K562 (cell line): ENCODE measurements at regions not wholly inside any gene's neighbourhood (a gene's known extent, or its start where the extent isn't known, plus 50 kb on each side); places are given as distances from the start of the nearest gene placed in this dataset.

ENCODE experiments used
- ATAC-seq: fragments of 200-7000 bp; cut with Tn5 transposase; 3 replicates; pipeline ENCODE4 v1.9.1; 2020; ENCODE audit warnings: moderate library complexity
- BruUV-seq: library from RNA; stranded (reverse); fragments of 400-500 nt; replicated peaks from 2 replicates; lab custom pipeline; 2021; lab: Mats Ljungman, UMichigan
- CTCF ChIA-PET: fragments of 300-600 bp; formaldehyde crosslinking; extraction: SDS; loops from one replicate; lab custom pipeline; 2021; ENCODE audit warnings: low intra/inter-chr PET ratio; lab: Yijun Ruan, JAX
- POLR2A ChIA-PET: fragments of 300-600, 350-650 bp; sonication (Branson Sonifier 250); formaldehyde crosslinking; extraction: SDS; loops from one replicate; lab custom pipeline; 2021; ENCODE audit warnings: antibody characterized with exemption, inconsistent platforms; lab: Yijun Ruan, JAX
- DNase-seq, 4 experiments: peaks; one replicate each; pipeline versions ENCODE4 v3.0.0 to v3.0.0-alpha.2; 2011 to 2018; ENCODE audit warnings: low spot score in 3 of 4, mixed read lengths in 3 of 4; ENCODE audit errors: extremely low read depth in 1 of 4
- FAIRE-seq: peaks from 2 replicates; lab custom pipeline; 2011; peaks lifted over from hg19 to GRCh38; lab: Jason Lieb, UNC
- H2AFZ ChIP-seq: 2 replicates; pipeline ENCODE4 v1.6.0; 2011; ENCODE audit warnings: low read depth, low read length, control low read depth, inconsistent platforms
- H3K27ac ChIP-seq: fragments of 200-600 bp; 3 replicates; pipeline ENCODE4 v1.8.0; 2011; ENCODE audit warnings: low read depth, mild to moderate bottlenecking, control low read depth, inconsistent platforms, low read length, moderate library complexity, mixed read lengths; ENCODE audit errors: extremely low read depth
- H3K27me3 ChIP-seq, 2 experiments: fragments of 300-600 bp in 1 of 2; 2 replicates in 1 of 2; 3 replicates in 1 of 2; pipeline versions ENCODE4 v1.6.0 to v1.8.0; 2011; ENCODE audit warnings: inconsistent platforms in 2 of 2, low read length in 2 of 2, mild to moderate bottlenecking in 1 of 2, mixed read lengths in 1 of 2, moderate library complexity in 1 of 2; ENCODE audit not compliant: control insufficient read depth in 2 of 2, insufficient read depth in 2 of 2
- H3K36me3 ChIP-seq: fragments of 300-600 bp; 3 replicates; pipeline ENCODE4 v1.8.0; 2011; ENCODE audit warnings: mild to moderate bottlenecking, low read length, inconsistent platforms; ENCODE audit not compliant: control insufficient read depth, insufficient read depth
- H3K4me1 ChIP-seq, 2 experiments: fragments of 200-600 bp in 1 of 2; replicated peaks in 1 of 2; 2 replicates in 1 of 2; 3 replicates in 1 of 2; pipeline versions ENCODE4 v1.5.1 to v1.8.0; 2011; ENCODE audit warnings: inconsistent platforms in 2 of 2, low read length in 2 of 2, mild to moderate bottlenecking in 1 of 2, mixed read lengths in 1 of 2, moderate library complexity in 1 of 2; ENCODE audit not compliant: control insufficient read depth in 2 of 2, insufficient read depth in 2 of 2
- H3K4me2 ChIP-seq: 2 replicates; pipeline ENCODE4 v1.6.1; 2011; ENCODE audit warnings: low read length, control low read depth, inconsistent platforms, mixed read lengths; ENCODE audit not compliant: insufficient read depth
- H3K4me3 ChIP-seq: fragments of 200-600 bp; sonication (generic), shearing (Covaris generic); 2 replicates; pipeline ENCODE4 v1.5.1; 2016; ENCODE audit warnings: control low read depth, inconsistent platforms
- H3K79me2 ChIP-seq: fragments of 200-600 bp; 3 replicates; pipeline ENCODE4 v1.8.0; 2011; ENCODE audit warnings: low read length, inconsistent platforms; ENCODE audit not compliant: control insufficient read depth, insufficient read depth
- H3K9ac ChIP-seq, 2 experiments: 2 replicates each; pipeline versions ENCODE4 v1.6.0 to v1.6.1; 2011; ENCODE audit warnings: low read depth in 2 of 2, low read length in 2 of 2, control low read depth in 1 of 2, inconsistent platforms in 1 of 2, mild to moderate bottlenecking in 1 of 2, mixed read lengths in 1 of 2; ENCODE audit not compliant: insufficient read depth in 1 of 2
- H3K9me1 ChIP-seq: one replicate; pipeline ENCODE4 v1.6.0; 2011; ENCODE audit warnings: inconsistent platforms, mild to moderate bottlenecking, low read length, moderate library complexity; ENCODE audit not compliant: control insufficient read depth, insufficient read depth
- H3K9me3 ChIP-seq: replicated peaks from 2 replicates; pipeline ENCODE4 v1.5.1; 2011; ENCODE audit warnings: low read depth, low read length, inconsistent platforms; ENCODE audit not compliant: control insufficient read depth, insufficient read depth
- H4K20me1 ChIP-seq: replicated peaks from 2 replicates; pipeline ENCODE4 v1.6.1; 2011; ENCODE audit warnings: low read length, inconsistent platforms, mixed read lengths; ENCODE audit not compliant: control insufficient read depth, insufficient read depth
- CXXC5 ChIP-seq: fragments of 250-450 bp; sonication (Bioruptor Pico); IDR thresholded peaks from 2 replicates; pipeline ENCODE4 v1.8.0; 2022; ENCODE audit warnings: inconsistent platforms, mild to moderate bottlenecking, moderate library complexity
- FOXP1 ChIP-seq: sonication (generic); formaldehyde crosslinking; IDR thresholded peaks from 2 replicates; pipeline ENCODE4 v1.8.0; 2022; ENCODE audit warnings: mild to moderate bottlenecking, missing genetic modification reagents
- ILF3 ChIP-seq: fragments of 450-650 bp; IDR thresholded peaks from 2 replicates; pipeline ENCODE4 v1.6.1; 2018; ENCODE audit warnings: antibody characterized with exemption, mild to moderate bottlenecking, moderate library complexity, borderline replicate concordance
- NKRF ChIP-seq: fragments of 450-650 bp; IDR thresholded peaks from 2 replicates; pipeline ENCODE4 v1.6.1; 2016; ENCODE audit warnings: borderline replicate concordance
- RB1 ChIP-seq: fragments of 450-650 bp; IDR thresholded peaks from 2 replicates; pipeline ENCODE4 v1.6.1; 2017; ENCODE audit warnings: low read depth, mild to moderate bottlenecking
- TSHZ1 ChIP-seq: fragments of 250-450 bp; sonication (Bioruptor Pico); IDR thresholded peaks from 2 replicates; pipeline ENCODE4 v1.4.0; 2020; ENCODE audit warnings: mild to moderate bottlenecking, moderate library complexity
- XRCC3 ChIP-seq: fragments of 450-650 bp; IDR thresholded peaks from 2 replicates; pipeline ENCODE4 v1.6.1; 2017; ENCODE audit warnings: mild to moderate bottlenecking, moderate library complexity
- ZBED1 ChIP-seq: IDR thresholded peaks from 2 replicates; pipeline ENCODE4 v1.6.1; 2014
- ZFP30 ChIP-seq: fragments of 250-450 bp; sonication (Bioruptor Pico); IDR thresholded peaks from 2 replicates; pipeline ENCODE4 v1.8.0; 2022; ENCODE audit warnings: moderate library complexity, mild to moderate bottlenecking, inconsistent platforms, borderline replicate concordance
- ZNF232 ChIP-seq: sonication (generic); formaldehyde crosslinking; IDR thresholded peaks from 2 replicates; pipeline ENCODE4 v1.8.0; 2022; ENCODE audit warnings: mild to moderate bottlenecking, missing genetic modification reagents
- ZNF830 ChIP-seq: fragments of 250-450 bp; sonication (Bioruptor Pico); IDR thresholded peaks from 2 replicates; pipeline ENCODE4 v1.5.0; 2021; ENCODE audit warnings: mild to moderate bottlenecking
- WGBS: fragments of 100-300 bp; shearing (Covaris generic); methylation state at CpG from one replicate; pipeline ENCODE4 v1.1.6; 2016; ENCODE audit warnings: low coverage, mixed read lengths; ENCODE audit not compliant: insufficient coverage; ENCODE audit errors: missing lambda C conversion rate; 5-methylcytosine and 5-hydroxymethylcytosine counted together
- in situ Hi-C: fragments of 300-500 bp; cut with MboI; formaldehyde crosslinking; loops from 4 replicates; pipeline ENCODE4 v1.15.0; 2018; ENCODE audit warnings: inconsistent platforms, mixed read lengths
- intact Hi-C: fragments of 100-400 bp; cut with micrococcal nuclease; formaldehyde crosslinking; loops from 2 replicates; pipeline ENCODE4 v1.14.2; 2022
- TF ChIP-seq, protein P1 (sequence below): sonication (generic); formaldehyde crosslinking; IDR thresholded peaks from 2 replicates; pipeline ENCODE4 v1.8.0; 2023; ENCODE audit warnings: mild to moderate bottlenecking, missing genetic modification reagents
- TF ChIP-seq, protein P2 (sequence below): sonication (generic); formaldehyde crosslinking; IDR thresholded peaks from 2 replicates; pipeline ENCODE4 v1.8.0; 2022; ENCODE audit warnings: mild to moderate bottlenecking, missing genetic modification reagents

GRCh38 chr21:25494804-25495203, 112.5 kb downstream of the MRPL39 start (continued):
- TF ChIP-seq TSHZ1 (CRISPR knock-in tag): no peak
- TF ChIP-seq, all 486 proteins: peak for 0

DNA sequence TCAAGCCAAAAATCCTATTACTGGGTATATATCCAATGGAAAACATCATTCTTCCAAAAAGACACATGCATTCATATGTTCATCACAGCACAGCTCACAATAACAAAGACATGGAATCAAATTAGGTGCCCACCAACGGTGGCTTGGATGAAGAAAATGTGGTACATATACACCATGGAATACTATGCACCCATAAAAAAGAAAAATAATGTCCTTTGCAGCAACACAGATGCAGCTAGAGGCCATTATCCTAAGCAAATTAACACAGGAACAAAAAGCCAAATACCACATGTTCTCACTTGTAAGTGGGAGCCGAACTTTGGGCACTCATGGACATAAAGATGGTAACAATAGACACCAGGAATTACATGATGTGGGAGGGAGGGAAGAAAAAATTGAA, 113.6 kb downstream of the MRPL39 start:
- POLR2A ChIA-PET: no interaction called here
- no peaks in the 10 kb centered on the region for H3K4me1 ChIP-seq

More for the DNA sequence above, 113.6 kb downstream of the MRPL39 start:
- no TSS peak for BruUV-seq
- no peaks in the 10 kb centered on the region for H3K36me3 ChIP-seq
- no peak overlapping the region for H2AFZ ChIP-seq
- intact Hi-C loops: no loop called here
- H3K79me2 ChIP-seq: no peaks in the 10 kb centered on the region
- no peak overlapping the region for H3K27ac ChIP-seq
- WGBS: 4% methylated on average over 2 of the region's 2 CpGs
- FAIRE-seq (no peak), ATAC-seq (no peak), DNase-seq (no peak)
- H3K27me3 ChIP-seq: no peaks in the 10 kb centered on the region
- H3K9me3 ChIP-seq: no peaks in the 10 kb centered on the region; the same call in 1 of the 2 replicates
- no peak overlapping the region for H3K4me2 ChIP-seq
- H3K9me1 ChIP-seq: no peaks in the 10 kb centered on the region
- CTCF ChIA-PET: no interaction called here
- in situ Hi-C loops: no loop called here
- TF ChIP-seq RB1: no peak
- no peak for TF ChIP-seq NKRF
- no peak for TF ChIP-seq FOXP1 (CRISPR knock-in tag)
- TF ChIP-seq, protein P1, sequence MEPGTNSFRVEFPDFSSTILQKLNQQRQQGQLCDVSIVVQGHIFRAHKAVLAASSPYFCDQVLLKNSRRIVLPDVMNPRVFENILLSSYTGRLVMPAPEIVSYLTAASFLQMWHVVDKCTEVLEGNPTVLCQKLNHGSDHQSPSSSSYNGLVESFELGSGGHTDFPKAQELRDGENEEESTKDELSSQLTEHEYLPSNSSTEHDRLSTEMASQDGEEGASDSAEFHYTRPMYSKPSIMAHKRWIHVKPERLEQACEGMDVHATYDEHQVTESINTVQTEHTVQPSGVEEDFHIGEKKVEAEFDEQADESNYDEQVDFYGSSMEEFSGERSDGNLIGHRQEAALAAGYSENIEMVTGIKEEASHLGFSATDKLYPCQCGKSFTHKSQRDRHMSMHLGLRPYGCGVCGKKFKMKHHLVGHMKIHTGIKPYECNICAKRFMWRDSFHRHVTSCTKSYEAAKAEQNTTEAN (CRISPR knock-in tag): no peak
- no peak for TF ChIP-seq ILF3
- TF ChIP-seq, protein P2, sequence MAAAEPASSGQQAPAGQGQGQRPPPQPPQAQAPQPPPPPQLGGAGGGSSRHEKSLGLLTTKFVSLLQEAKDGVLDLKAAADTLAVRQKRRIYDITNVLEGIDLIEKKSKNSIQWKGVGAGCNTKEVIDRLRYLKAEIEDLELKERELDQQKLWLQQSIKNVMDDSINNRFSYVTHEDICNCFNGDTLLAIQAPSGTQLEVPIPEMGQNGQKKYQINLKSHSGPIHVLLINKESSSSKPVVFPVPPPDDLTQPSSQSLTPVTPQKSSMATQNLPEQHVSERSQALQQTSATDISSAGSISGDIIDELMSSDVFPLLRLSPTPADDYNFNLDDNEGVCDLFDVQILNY: no peak
- TF ChIP-seq CXXC5 (CRISPR knock-in tag): no peak
- TF ChIP-seq ZBED1: no peak
- no peak for TF ChIP-seq ZFP30
- TF ChIP-seq XRCC3: no peak
- TF ChIP-seq ZNF830 (CRISPR knock-in tag): no peak
- no peak for TF ChIP-seq ZNF232 (CRISPR knock-in tag)
- H3K9ac ChIP-seq: no peak overlapping the region
- H3K4me3 ChIP-seq: no peak overlapping the region
- no peaks in the 10 kb centered on the region for H4K20me1 ChIP-seq
